Loucy (cell line): ENCODE measurements at regions not wholly inside any gene's neighbourhood (a gene's known extent, or its start where the extent isn't known, plus 50 kb on each side); places are given as distances from the start of the nearest gene placed in this dataset.

ENCODE experiments used
- EZH2phosphoT487 ChIP-seq: fragments of 200-600 bp; IDR thresholded peaks from 2 replicates; pipeline ENCODE4 v1.6.1; 2018; ENCODE audit warnings: antibody characterized with exemption, mild to moderate bottlenecking, moderate library complexity, borderline replicate concordance
- TF ChIP-seq, protein P1 (sequence below): fragments of 200-600 bp; sonication (generic); conservative IDR thresholded peaks from 2 replicates; pipeline ENCODE4 v1.5.1; 2014; ENCODE audit warnings: mild to moderate bottlenecking, antibody characterized with exemption, low read length

DNA sequence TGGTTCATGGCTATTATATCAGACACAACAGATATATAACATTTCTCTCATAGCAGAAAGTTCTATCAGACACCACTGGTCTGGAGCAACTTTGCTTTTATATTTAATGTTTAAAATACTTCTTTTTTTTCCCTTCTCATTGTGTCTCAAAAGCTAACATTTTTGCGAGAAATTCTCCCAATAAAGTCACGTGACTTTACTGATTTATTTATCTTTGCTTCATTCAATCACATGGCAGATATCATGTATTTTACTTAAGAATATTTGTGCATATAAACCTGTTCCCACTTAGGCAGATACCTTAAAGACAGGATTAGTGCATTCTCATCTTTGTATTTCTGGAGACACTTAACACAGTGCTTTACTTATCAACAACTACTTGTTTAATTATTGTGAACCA, 1093.1 kb upstream of the LRRN3 start:
- TF ChIP-seq, protein P1, sequence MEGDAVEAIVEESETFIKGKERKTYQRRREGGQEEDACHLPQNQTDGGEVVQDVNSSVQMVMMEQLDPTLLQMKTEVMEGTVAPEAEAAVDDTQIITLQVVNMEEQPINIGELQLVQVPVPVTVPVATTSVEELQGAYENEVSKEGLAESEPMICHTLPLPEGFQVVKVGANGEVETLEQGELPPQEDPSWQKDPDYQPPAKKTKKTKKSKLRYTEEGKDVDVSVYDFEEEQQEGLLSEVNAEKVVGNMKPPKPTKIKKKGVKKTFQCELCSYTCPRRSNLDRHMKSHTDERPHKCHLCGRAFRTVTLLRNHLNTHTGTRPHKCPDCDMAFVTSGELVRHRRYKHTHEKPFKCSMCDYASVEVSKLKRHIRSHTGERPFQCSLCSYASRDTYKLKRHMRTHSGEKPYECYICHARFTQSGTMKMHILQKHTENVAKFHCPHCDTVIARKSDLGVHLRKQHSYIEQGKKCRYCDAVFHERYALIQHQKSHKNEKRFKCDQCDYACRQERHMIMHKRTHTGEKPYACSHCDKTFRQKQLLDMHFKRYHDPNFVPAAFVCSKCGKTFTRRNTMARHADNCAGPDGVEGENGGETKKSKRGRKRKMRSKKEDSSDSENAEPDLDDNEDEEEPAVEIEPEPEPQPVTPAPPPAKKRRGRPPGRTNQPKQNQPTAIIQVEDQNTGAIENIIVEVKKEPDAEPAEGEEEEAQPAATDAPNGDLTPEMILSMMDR: no peak
- no peak for TF ChIP-seq EZH2phosphoT487
